Small intestine (tissue), 7 donors: ENCODE measurements at regions not wholly inside any gene's neighbourhood (a gene's known extent, or its start where the extent isn't known, plus 50 kb on each side); places are given as distances from the start of the nearest gene placed in this dataset.

Source experiments
- DNase-seq, 2 donors: peaks; one replicate each; pipeline versions ENCODE4 v3.0.0 to v3.0.0-alpha.2; 2013
- FAIRE-seq: peaks from 2 replicates; lab custom pipeline; 2012; peaks lifted over from hg19 to GRCh38; lab: Jason Lieb, UNC
- H3K27ac ChIP-seq, 3 donors: one replicate each; pipeline ENCODE4 v1.5.1; 2013; ENCODE audit warnings: low read length in 2 of 3, mild to moderate bottlenecking in 2 of 3, control low read depth in 1 of 3, inconsistent platforms in 1 of 3, low read depth in 1 of 3, moderate library complexity in 1 of 3
- H3K27me3 ChIP-seq, 3 donors: one replicate each; pipeline ENCODE4 v1.6.1; 2013; ENCODE audit warnings: low read length in 3 of 3, inconsistent platforms in 1 of 3; ENCODE audit not compliant: control insufficient read depth in 3 of 3, insufficient read depth in 3 of 3
- H3K36me3 ChIP-seq, 3 donors: one replicate each; pipeline ENCODE4 v1.6.1; 2013; ENCODE audit warnings: low read length in 3 of 3, inconsistent platforms in 1 of 3, low read depth in 1 of 3, mild to moderate bottlenecking in 1 of 3, moderate library complexity in 1 of 3; ENCODE audit not compliant: control insufficient read depth in 3 of 3, insufficient read depth in 2 of 3
- H3K4me1 ChIP-seq, 3 donors: one replicate each; pipeline ENCODE4 v1.6.1; 2013; ENCODE audit warnings: low read length in 2 of 3, inconsistent platforms in 1 of 3, low read depth in 1 of 3, mild to moderate bottlenecking in 1 of 3, moderate library complexity in 1 of 3; ENCODE audit not compliant: control insufficient read depth in 3 of 3, insufficient read depth in 2 of 3
- H3K4me3 ChIP-seq, 3 donors: one replicate each; pipeline ENCODE4 v1.5.1; 2013; ENCODE audit warnings: low read length in 3 of 3, control low read depth in 1 of 3, inconsistent platforms in 1 of 3, low read depth in 1 of 3, mild to moderate bottlenecking in 1 of 3, moderate library complexity in 1 of 3
- H3K9me3 ChIP-seq, 2 donors: one replicate each; pipeline ENCODE4 v1.6.1; 2013; ENCODE audit warnings: low read depth in 1 of 2, low read length in 1 of 2; ENCODE audit not compliant: control insufficient read depth in 2 of 2, insufficient read depth in 1 of 2
- WGBS, 3 donors: extraction: QIAGEN DNeasy Blood & Tissue Kit; methylation state at CpG; one replicate each; pipeline ENCODE4 v1.1.7; 2013; 5-methylcytosine and 5-hydroxymethylcytosine counted together
- donor health status: healthy with polysubstance abuse.
- donor health status: control.
- donor health status: control.
- donor health status: Bipolar disorder and iron deficiency.
- donor health status: healthy.

- peaks cover 0 to 3% of the 10 kb centered on the region in 2 donors for H3K9me3 ChIP-seq
- no peak overlapping the region for H3K27ac ChIP-seq
- DNase-seq (no peak), FAIRE-seq (no peak)
- WGBS, 3 donors, result 79 to 86% (median 84%) methylated on average over 4 of the region's 4 CpGs
- H3K4me1 ChIP-seq, result no peaks in the 10 kb centered on the region
- H3K27me3 ChIP-seq, result no peaks in the 10 kb centered on the region
- no peak overlapping the region for H3K4me3 ChIP-seq
- H3K36me3 ChIP-seq, result no peaks in the 10 kb centered on the region
Measured at GRCh38 chr14:48490756-48491155, 815.4 kb upstream of the MDGA2 start.

- peaks cover 0 to 4% of the 10 kb centered on the region in 2 donors for H3K9me3 ChIP-seq
- no peak for FAIRE-seq
- DNase-seq, result no peak
- 88 to 95% (median 92%) methylated on average over 1 of the region's 1 CpG for WGBS, 3 donors
- H3K4me3 ChIP-seq, result no peak overlapping the region
- no peak overlapping the region for H3K27ac ChIP-seq
- H3K36me3 ChIP-seq, result no peaks in the 10 kb centered on the region
- H3K27me3 ChIP-seq, result no peaks in the 10 kb centered on the region
- H3K4me1 ChIP-seq, result no peaks in the 10 kb centered on the region
Measured at GRCh38 chr14:48473944-48474343, 798.5 kb upstream of the MDGA2 start.

DNA sequence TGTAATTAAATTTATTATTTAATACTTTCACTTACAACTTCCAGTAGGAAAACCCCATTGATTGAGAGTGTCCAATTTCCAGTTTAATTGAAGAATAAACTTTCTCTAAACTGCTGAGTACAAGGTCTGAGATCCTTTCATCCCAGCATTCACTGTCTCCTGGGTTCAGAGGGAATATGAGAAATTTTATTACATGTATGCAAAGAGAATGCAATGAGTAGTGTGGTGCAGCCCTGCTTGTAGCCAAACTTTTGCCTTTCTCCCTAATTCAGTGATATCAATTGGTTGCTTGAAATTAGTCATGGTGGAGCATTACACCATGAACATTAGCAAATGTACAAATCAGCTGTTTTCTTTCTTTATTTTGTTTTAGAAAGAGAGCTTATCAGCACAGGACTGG lies 780.6 kb upstream of the MDGA2 start:
- no peaks in the 10 kb centered on the region for H3K27me3 ChIP-seq
- no peak for FAIRE-seq

DNA sequence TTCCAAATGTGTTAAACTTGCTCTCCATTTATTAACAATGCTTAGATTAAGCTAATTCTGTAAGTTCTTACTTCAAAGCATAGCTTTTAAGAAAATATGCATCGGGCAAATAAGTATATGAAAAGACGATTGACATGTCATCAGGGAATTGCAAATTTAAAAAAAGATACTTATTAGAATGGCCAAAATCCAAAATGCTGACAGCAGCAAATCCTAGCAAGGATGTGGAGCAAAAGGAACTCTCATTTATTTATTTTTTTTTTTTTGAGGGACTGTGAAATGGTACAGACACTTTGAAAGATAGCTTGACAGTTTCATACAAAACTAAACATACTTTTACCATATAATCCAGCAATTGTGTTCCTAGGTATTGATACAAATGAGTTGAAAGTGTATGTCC lies 779.5 kb upstream of the MDGA2 start:
- H3K36me3 ChIP-seq, result no peaks in the 10 kb centered on the region
- FAIRE-seq (no peak), DNase-seq (no peak)
- WGBS, 3 donors, result 86 to 94% (median 87%) methylated on average over 2 of the region's 2 CpGs
- no peaks in the 10 kb centered on the region for H3K4me1 ChIP-seq
- no peaks in the 10 kb centered on the region for H3K9me3 ChIP-seq
- H3K27me3 ChIP-seq, result no peaks in the 10 kb centered on the region
- H3K4me3 ChIP-seq, result no peak overlapping the region
- no peak overlapping the region for H3K27ac ChIP-seq

More for the DNA sequence above, 780.6 kb upstream of the MDGA2 start:
- no peak overlapping the region for H3K4me3 ChIP-seq
- no peaks in the 10 kb centered on the region for H3K9me3 ChIP-seq
- H3K27ac ChIP-seq, result no peak overlapping the region
- DNase-seq, result no peak
- H3K4me1 ChIP-seq, result no peaks in the 10 kb centered on the region
- H3K36me3 ChIP-seq, result no peaks in the 10 kb centered on the region

DNA sequence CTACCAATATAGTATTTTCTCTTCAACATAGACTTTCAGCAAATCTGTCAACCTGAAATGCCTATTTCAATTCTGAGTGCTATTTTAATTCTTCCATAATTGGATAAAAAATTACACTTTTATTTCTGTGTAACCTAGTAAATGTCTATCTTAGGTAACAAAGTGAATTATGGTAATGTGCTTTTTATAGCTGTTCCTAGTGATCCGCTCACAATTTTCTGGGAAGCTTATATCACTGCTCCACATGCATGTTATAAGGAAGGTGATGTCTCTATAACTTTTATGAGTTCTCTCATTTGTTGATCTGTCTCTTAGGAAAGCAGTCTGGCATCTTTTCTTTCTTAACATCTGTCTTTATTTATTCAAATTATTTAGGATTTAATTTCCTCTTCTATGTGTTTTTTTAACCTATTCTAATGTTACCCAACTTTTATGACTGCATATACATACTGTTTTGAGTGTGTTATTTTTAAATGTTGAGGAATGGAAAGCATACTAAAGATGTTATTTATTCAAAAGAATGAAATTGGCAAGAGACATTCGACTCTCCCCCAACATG lies 777.1 kb upstream of the MDGA2 start:
- H3K4me1 ChIP-seq, result no peaks in the 10 kb centered on the region
- 78 to 86% (median 79%) methylated on average over 2 of the region's 2 CpGs for WGBS, 3 donors
- H3K4me3 ChIP-seq, result no peak overlapping the region
- no peak for DNase-seq
- no peaks in the 10 kb centered on the region for H3K27me3 ChIP-seq
- H3K36me3 ChIP-seq, result no peaks in the 10 kb centered on the region
- no peak overlapping the region for H3K27ac ChIP-seq
- FAIRE-seq, result no peak
- no peaks in the 10 kb centered on the region for H3K9me3 ChIP-seq

DNA sequence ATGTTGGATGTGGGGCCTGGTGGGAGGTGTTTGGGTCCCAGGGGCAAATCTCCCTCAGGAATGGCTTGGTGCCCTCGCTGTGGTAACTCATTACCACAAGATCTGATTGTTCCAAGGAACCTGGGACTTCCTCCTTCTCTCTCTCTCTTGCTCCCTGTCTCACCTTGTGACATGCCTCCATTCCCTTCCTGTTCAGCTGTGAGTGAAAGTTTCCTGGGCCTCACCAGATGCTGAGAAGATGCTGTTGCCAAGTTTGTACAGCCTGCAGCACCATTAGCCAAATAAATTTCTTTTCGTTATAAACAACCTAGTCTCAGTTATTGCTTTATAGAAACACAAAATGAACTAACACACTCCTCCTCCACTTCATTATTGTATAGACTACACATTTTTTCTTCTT lies 759.8 kb upstream of the MDGA2 start:
- no peak for FAIRE-seq
- 39 to 51% (median 41%) methylated on average over 2 of the region's 2 CpGs for WGBS, 3 donors
- DNase-seq, result no peak

GRCh38 chr14:48430805-48431204 lies 755.4 kb upstream of the MDGA2 start:
- no peak for FAIRE-seq
- H3K36me3 ChIP-seq, result no peaks in the 10 kb centered on the region
- DNase-seq, result no peak
- H3K9me3 ChIP-seq, result no peaks in the 10 kb centered on the region
- no peak overlapping the region for H3K27ac ChIP-seq
- no peaks in the 10 kb centered on the region for H3K27me3 ChIP-seq
- no peak overlapping the region for H3K4me3 ChIP-seq
- 82 to 89% (median 86%) methylated on average over 5 of the region's 5 CpGs for WGBS, 3 donors
- H3K4me1 ChIP-seq, result no peaks in the 10 kb centered on the region

More for the DNA sequence above, 759.8 kb upstream of the MDGA2 start:
- no peaks in the 10 kb centered on the region for H3K4me1 ChIP-seq
- no peaks in the 10 kb centered on the region for H3K36me3 ChIP-seq
- H3K4me3 ChIP-seq, result no peak overlapping the region
- no peaks in the 10 kb centered on the region for H3K9me3 ChIP-seq
- H3K27ac ChIP-seq, result no peak overlapping the region
- H3K27me3 ChIP-seq, result no peaks in the 10 kb centered on the region

- FAIRE-seq (no peak), DNase-seq (no peak)
- H3K36me3 ChIP-seq, result no peaks in the 10 kb centered on the region
- no peaks in the 10 kb centered on the region for H3K27me3 ChIP-seq
- WGBS, 3 donors, result 41 to 48% (median 45%) methylated on average over 2 of the region's 2 CpGs
- H3K9me3 ChIP-seq, result no peaks in the 10 kb centered on the region
- H3K4me3 ChIP-seq, result no peak overlapping the region
- no peaks in the 10 kb centered on the region for H3K4me1 ChIP-seq
- H3K27ac ChIP-seq, result no peak overlapping the region
Measured at GRCh38 chr14:48429512-48429911, 754.1 kb upstream of the MDGA2 start.
